Choroid plexus epithelial cell (primary cell): ENCODE measurements at regions not wholly inside any gene's neighbourhood (a gene's known extent, or its start where the extent isn't known, plus 50 kb on each side); places are given as distances from the start of the nearest gene placed in this dataset.

Experiments
- DNase-seq: peaks from one replicate; pipeline ENCODE4 v3.0.0-alpha.2; 2010; ENCODE audit warnings: low read depth
- H3K4me3 ChIP-seq: 2 replicates; pipeline ENCODE4 v1.5.1; 2011; ENCODE audit warnings: low read depth, mild to moderate bottlenecking, control low read depth, low read length, moderate library complexity
- TF ChIP-seq, protein P1 (sequence below): conservative IDR thresholded peaks from 2 replicates; pipeline ENCODE4 v1.5.1; 2011; ENCODE audit warnings: low read depth, mild to moderate bottlenecking, control low read depth, inconsistent platforms, low read length, moderate library complexity

DNA sequence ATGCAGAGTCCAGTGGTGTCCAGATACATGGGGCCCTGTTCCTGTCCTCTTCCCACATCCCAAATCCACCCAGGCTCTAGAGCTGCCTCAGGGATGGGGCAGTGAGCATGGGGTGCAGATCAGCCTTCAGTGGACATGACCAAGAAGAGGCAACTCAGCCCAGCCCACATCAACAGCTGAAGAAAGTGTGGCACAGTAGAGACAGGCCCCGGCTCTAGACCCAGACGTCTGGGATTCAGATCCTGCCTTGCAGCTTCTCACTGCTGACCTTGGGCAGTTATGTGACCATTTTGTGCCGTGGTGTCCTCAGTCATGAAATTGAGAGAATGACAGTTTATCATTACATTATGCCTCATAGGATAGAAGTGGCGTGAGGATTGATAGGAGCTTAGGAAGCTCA, 54.6 kb upstream of the CST7 start:
- H3K4me3 ChIP-seq: no peak overlapping the region
- DNase-seq: no peak
- TF ChIP-seq, protein P1, sequence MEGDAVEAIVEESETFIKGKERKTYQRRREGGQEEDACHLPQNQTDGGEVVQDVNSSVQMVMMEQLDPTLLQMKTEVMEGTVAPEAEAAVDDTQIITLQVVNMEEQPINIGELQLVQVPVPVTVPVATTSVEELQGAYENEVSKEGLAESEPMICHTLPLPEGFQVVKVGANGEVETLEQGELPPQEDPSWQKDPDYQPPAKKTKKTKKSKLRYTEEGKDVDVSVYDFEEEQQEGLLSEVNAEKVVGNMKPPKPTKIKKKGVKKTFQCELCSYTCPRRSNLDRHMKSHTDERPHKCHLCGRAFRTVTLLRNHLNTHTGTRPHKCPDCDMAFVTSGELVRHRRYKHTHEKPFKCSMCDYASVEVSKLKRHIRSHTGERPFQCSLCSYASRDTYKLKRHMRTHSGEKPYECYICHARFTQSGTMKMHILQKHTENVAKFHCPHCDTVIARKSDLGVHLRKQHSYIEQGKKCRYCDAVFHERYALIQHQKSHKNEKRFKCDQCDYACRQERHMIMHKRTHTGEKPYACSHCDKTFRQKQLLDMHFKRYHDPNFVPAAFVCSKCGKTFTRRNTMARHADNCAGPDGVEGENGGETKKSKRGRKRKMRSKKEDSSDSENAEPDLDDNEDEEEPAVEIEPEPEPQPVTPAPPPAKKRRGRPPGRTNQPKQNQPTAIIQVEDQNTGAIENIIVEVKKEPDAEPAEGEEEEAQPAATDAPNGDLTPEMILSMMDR: no peak

DNA sequence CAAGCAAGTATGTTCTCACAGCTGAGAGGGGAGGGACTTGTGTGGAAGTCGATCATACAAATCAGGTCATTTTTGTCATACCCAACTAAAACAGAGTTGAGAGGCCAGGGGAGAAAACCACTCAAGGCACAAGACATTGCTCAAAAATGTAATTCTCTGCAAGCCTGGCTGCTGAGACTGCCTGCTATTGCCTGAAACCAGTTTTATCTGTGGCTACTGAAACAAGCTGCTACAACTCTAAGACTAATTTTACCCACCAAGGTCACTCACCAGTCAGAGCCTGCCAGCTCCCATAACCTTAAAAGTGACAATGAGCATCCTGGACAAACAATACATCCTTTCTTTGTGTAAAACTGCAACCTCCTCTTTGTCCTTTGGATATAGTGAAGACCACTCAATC, 54.1 kb upstream of the CST7 start:
- TF ChIP-seq, protein P1: no peak
- DNase-seq: no peak
- H3K4me3 ChIP-seq: no peak overlapping the region

DNA sequence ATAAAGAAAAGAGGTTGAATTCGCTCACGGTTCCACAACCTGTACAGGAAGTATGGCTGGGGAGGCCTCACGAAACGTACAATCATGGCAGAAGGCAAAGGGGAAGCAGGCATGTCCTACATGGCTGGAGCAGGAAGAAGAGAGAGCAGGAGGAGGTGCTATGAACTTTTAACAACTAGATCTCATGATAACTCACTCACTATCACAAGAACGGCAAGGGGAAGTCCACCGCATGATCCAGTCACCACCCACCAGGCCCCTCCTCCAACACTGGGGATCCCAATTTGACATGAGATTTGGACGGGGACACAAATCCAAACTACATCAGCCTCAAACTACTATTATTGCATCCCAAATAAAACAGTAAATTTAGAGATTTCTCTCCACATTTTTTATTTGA, 53.6 kb upstream of the CST7 start:
- H3K4me3 ChIP-seq: no peak overlapping the region
- TF ChIP-seq, protein P1: no peak
- no peak for DNase-seq

DNA sequence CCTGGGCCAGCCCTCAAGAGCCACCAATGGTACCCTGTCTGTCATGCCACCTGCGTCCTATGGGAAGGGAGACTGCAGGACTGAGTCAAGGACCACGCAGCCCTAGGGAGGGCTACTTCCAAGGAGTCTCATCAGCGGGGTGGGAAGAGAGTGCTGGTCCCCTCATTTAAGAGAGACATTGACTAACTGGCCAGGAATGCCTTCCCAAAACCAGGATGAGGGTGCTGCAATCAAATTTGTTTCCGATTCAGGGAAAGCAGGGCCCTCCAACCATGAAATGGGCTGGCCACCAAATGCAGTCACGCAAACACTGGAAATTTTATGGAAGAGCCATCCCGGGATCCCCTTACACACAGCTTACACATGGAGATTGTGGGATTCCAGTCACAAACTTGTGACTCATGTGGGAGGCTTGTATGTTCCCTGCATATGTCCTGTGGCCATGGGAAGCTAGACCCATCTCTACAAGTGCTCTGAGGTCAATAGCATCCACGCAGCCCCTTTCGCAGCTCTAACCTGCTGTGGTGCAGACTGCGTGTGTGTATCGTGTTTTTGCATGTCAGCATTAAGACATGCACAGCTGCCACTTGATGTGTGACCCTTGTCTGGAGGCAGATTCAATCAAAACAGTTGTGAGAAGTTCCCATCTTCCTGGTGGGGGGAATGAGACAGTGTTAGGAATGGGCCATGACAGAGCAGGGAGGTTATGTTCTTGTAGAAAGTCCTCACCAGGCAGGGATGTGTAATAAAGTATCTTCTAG, 53.0 kb upstream of the CST7 start:
- H3K4me3 ChIP-seq: no peak overlapping the region
- TF ChIP-seq, protein P1: no peak
- no peak for DNase-seq

DNA sequence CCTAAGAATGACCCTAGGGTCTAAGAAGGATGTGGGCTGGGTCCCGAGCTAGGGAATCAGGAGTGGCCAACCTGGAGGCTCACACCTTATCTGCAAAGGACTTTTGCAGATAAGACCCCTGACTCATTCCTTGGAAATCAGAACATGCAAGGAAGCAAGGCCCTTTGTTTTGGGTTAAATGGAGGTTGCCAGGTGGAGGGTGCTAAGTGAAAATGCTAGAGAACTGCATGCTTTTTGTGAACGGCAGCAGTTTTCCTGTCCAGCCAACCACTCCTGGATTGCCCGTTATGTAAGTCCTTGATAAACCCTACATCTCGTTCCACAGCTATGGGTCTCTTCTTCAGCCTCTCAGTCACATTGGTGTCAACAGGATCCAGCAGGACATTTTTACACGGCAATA, 52.1 kb upstream of the CST7 start:
- TF ChIP-seq, protein P1: no peak
- DNase-seq: no peak
- H3K4me3 ChIP-seq: no peak overlapping the region

DNA sequence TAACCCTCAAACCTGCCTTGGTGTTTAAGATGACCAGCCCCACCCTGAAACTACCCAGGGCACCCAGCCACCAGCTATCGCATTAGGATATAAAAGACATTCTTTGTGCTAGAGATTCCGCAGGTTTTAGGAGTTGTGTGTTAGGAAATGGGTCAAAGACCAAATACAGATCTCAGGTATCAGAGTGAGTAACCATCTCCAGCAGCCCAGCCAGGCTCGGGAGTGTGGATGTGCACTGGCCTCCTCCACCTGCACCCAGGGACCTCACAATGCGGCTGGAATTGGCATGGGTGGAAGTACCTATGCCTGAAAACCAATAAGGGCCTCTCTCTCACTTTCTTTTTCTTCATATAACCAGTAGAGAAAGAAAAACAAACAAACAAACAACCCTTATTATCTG, 51.1 kb upstream of the CST7 start:
- no peak for DNase-seq
- H3K4me3 ChIP-seq: no peak overlapping the region
- TF ChIP-seq, protein P1: no peak

DNA sequence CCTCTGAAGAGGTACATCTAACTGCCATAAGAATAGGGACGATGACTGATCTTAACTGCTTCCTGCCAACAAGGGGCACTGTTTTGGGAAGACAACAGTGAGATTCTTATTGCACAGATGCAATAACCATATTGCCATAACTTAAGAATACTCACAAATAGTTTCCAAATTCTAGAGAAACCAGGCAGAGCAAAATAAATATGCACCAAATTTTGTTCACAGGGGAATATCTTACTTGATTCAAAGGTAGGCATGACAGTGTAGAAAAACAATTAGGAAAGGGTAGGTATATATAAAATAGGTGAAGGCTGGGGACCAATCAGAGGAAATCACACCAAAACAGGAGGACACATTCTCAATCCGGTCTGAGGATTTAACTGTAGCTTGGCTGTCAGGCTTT, 49.9 kb upstream of the CST7 start:
- no peak overlapping the region for H3K4me3 ChIP-seq
- DNase-seq: no peak
- TF ChIP-seq, protein P1: no peak
